Right cardiac atrium (tissue), 5 donors: ENCODE measurements at regions not wholly inside any gene's neighbourhood (a gene's known extent, or its start where the extent isn't known, plus 50 kb on each side); places are given as distances from the start of the nearest gene placed in this dataset.
"Not testable (repeated sequence)": the region's sequence is repeated elsewhere in the genome, so short reads cannot be mapped to it uniquely, and the experiment has no call there.

Experiments
- ATAC-seq, 2 donors: fragments of 200-7000 bp; cut with Tn5 transposase; one replicate each; pipeline versions ENCODE4 v1.8.0 to v1.9.1; 2020; ENCODE audit warnings: moderate library complexity in 2 of 2, mild to moderate bottlenecking in 1 of 2
- DNase-seq, 3 donors: peaks; one replicate each; pipeline ENCODE4 v3.0.0-alpha.2; 2020
- H3K27ac ChIP-seq: one replicate; pipeline ENCODE4 v1.5.1; 2013; ENCODE audit warnings: mild to moderate bottlenecking, low read length, control low read depth, moderate library complexity
- H3K27me3 ChIP-seq: one replicate; pipeline ENCODE4 v1.6.1; 2013; ENCODE audit not compliant: control insufficient read depth, insufficient read depth
- H3K4me1 ChIP-seq: one replicate; pipeline ENCODE4 v1.6.1; 2013; ENCODE audit warnings: low read length; ENCODE audit not compliant: control insufficient read depth, insufficient read depth
- H3K4me3 ChIP-seq: one replicate; pipeline ENCODE4 v1.5.1; 2013; ENCODE audit warnings: low read length, control low read depth
- H3K9me3 ChIP-seq: one replicate; pipeline ENCODE4 v1.6.1; 2013; ENCODE audit warnings: low read length; ENCODE audit not compliant: control insufficient read depth
- WGBS: extraction: QIAGEN DNeasy Blood & Tissue Kit; methylation state at CpG from one replicate; pipeline ENCODE4 v1.1.7; 2013; 5-methylcytosine and 5-hydroxymethylcytosine counted together
- intact Hi-C, 4 donors: fragments of 100-400 bp; cut with DNase I; formaldehyde crosslinking; loops; one replicate each; pipeline versions ENCODE4 v1.11.0 to v1.14.0; 2022 to 2023
- donor health status: healthy with polysubstance abuse.
- donor health status: DM: no; HTN: yes; CAD: no.
- donor health status: DM: no; HTN: no; CAD: no.
- donor health status: DM: no; HTN: yes; CAD: no; lungs with severe emphysema.
- donor health status: DM: yes; HTN: yes; CAD: no.

DNA sequence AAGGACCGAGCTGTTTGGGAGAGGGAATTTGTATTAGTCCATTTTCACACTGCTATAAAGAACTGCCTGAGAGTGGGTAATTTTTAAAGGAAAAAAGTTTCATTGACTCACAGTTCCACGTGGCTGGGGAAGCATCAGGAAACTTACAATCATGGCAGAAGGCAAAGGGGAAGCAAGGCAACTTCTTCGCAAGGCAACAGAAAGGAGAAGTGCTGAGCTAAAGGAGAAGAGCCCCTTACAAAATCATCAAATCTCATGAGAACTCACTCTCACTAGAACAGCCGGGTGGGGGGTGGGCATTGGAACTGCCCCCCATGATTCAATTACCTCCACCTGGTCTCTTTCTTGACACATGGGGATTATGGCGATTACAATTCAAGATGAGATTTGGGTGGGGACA lies 121.8 kb upstream of the SLC13A1 start:
- intact Hi-C loops, DNase-seq, H3K4me3 ChIP-seq, ATAC-seq, H3K27me3 ChIP-seq, H3K27ac ChIP-seq, H3K4me1 ChIP-seq, H3K9me3 ChIP-seq: not testable (repeated sequence)
- WGBS = 78% methylated on average over 5 of the region's 5 CpGs

DNA sequence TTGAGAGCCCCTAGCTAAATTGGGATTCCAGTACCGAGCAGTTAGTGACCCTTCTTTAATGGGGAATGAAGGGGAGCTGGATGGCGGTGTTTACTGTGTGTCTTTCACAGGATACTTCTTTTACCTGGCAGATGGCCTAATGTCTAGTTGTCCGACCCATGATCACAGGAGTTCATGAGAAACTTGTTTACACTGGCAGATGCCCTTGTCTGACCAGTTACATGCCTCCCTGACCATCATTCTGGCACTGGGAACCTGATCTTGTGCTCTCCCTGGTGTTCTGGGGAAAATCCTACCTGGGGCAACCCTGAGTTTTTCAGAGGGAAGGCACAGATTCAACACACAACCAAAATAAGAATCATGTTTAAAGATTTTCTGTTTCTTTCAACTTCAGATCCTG lies 120.1 kb upstream of the SLC13A1 start:
- WGBS = 82% methylated on average over 3 of the region's 3 CpGs
- Histone ChIP-seq H3K4me3 (no peak overlapping the region), H3K27ac (no peak overlapping the region), H3K9me3 (no peaks in the 10 kb centered on the region), H3K27me3 (no peaks in the 10 kb centered on the region), H3K4me1 (no peaks in the 10 kb centered on the region)
- DNase-seq = no peak
- no peak for ATAC-seq
- intact Hi-C loops = no loop called here

DNA sequence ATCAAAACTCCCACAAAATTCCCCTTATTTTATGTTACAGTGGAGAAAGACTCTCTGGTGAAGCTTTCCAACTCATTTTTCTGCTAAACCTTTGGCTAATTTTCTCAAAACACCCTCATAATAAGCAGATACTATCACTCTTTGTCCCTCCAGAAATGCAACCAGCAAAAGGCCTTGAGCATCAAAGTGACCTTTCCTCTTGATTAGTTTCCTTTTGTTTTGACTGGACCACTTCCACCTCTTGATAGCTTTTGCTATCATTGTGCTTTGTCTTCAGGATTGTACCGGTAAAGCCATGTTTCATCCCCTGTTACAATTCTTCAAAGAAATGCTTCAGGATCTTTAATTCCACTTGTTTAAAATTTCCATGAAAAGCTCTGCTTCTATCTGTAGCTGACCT lies 115.1 kb upstream of the SLC13A1 start:
- DNase-seq = no peak
- ATAC-seq = no peak
- intact Hi-C loops = no loop called here
- no peak overlapping the region for H3K27ac ChIP-seq
- H3K4me1 ChIP-seq = no peaks in the 10 kb centered on the region
- H3K27me3 ChIP-seq = no peaks in the 10 kb centered on the region
- no peaks in the 10 kb centered on the region for H3K9me3 ChIP-seq
- no peak overlapping the region for H3K4me3 ChIP-seq
- WGBS = 40% methylated on average over 1 of the region's 1 CpG

DNA sequence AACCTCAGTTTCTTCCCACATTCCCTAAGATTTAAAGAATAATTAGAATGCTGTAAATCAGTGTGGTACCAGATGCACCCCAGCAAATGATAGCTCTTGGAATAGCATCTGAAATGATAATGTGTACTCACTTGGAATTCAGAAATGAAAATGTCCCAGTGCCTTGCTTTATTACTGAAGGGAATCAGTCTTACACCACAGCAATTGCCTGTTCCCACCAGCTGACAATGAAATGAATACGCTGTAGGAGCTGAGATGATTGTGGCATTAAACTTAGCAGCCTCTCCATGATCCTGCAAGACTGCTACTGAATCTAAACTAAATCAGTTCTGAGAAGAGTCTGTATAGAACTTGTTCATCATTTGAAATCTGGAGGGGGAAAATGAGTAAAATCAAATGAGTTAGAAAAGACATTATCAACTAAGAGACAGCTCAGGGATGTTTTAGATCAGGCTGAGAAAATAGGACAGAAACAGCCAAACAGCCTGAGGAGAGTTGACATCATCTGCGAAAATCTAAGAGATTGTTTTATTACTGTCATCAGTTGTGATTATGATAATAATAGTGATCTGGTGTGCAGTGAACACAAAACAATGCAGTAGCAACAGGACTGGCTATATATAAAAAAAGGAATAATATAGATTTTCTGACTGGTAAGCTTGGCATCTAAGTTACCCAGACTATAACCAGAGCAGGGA lies 108.6 kb upstream of the SLC13A1 start:
- DNase-seq = no peak

DNA sequence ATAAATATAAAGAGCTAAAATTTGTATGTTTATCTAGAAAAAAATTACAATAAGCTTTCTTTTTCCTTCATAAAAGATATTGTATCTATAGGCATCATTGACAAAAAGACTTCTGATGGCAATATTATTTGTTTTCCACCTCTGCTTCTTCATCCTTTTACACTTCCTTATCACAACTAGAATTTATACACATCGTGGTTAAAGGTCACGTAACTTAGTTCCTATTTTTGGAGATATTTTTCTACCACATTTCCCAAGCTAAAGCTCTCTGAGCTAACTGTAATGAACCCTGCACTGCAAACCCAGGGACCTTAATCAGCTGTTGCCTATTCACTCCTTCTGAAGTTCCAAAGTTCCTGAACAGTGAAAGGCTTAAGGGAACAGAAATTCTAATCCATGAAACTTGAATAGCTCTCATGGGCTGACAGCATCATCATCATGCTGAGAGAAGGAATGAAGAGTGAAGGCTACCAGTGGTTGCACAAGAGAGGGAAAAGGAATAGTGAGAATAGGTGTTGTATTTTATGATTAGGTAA lies 106.1 kb upstream of the SLC13A1 start:
- Histone ChIP-seq H3K4me1 (no peaks in the 10 kb centered on the region), H3K4me3 (no peak overlapping the region), H3K27ac (no peak overlapping the region), H3K27me3 (no peaks in the 10 kb centered on the region), H3K9me3 (no peaks in the 10 kb centered on the region)
- intact Hi-C loops = no loop called here
- ATAC-seq (no peak), DNase-seq (no peak)
- WGBS = 64% methylated on average over 2 of the region's 2 CpGs

More for the DNA sequence above, 108.6 kb upstream of the SLC13A1 start:
- Histone ChIP-seq H3K9me3 (no peaks in the 10 kb centered on the region), H3K4me1 (no peaks in the 10 kb centered on the region), H3K27ac (no peak overlapping the region), H3K4me3 (no peak overlapping the region), H3K27me3 (no peaks in the 10 kb centered on the region)
- ATAC-seq = no peak
- intact Hi-C loops = no loop called here
- WGBS = 78% methylated on average over 2 of the region's 2 CpGs

DNA sequence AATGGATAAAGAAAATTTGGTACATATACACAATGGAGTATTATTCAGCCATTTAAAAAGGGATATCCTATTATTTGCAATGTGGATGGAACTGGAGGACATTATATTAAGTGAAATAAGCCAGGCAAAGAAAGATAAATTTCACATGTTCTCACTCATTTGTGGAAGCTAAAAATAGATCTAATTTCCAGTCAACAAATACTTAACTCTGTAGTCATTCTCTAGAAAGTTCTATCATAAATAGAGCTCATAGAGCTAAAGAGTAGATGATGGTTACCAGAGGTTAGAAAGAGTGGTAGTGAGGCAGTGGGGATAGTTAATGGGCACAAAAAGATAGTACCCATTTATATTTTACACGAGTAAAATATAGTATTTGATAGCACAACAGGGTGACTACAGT lies 104.2 kb upstream of the SLC13A1 start:
- Histone ChIP-seq H3K4me1 (no peaks in the 10 kb centered on the region), H3K4me3 (no peak overlapping the region), H3K27me3 (no peaks in the 10 kb centered on the region), H3K9me3 (no peaks in the 10 kb centered on the region), H3K27ac (no peak overlapping the region)
- 67% methylated on average over 1 of the region's 1 CpG for WGBS
- intact Hi-C loops = no loop called here
- no peak for DNase-seq
- no peak for ATAC-seq

DNA sequence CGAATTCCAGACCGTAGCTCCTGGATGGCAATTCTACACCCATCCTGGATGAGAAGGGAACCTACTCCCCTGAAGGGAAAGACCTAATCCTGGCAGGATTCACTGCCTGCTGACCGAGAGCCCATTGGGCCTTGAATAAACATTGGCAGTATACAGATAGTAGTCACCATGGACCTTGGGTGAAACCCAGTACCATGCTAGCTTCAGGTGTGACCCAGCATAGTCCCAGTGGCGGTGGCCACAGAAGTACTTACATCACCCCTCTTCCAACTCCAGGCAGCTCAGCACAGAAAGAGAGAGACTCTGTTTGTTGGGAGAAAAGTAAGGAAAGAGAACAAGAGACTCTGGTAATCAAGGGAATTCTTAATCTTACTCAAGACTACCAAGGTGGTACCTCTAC lies 97.2 kb upstream of the SLC13A1 start:
- no peaks in the 10 kb centered on the region for H3K27me3 ChIP-seq
- intact Hi-C loops = no loop called here
- 89% methylated on average over 4 of the region's 4 CpGs for WGBS

DNA sequence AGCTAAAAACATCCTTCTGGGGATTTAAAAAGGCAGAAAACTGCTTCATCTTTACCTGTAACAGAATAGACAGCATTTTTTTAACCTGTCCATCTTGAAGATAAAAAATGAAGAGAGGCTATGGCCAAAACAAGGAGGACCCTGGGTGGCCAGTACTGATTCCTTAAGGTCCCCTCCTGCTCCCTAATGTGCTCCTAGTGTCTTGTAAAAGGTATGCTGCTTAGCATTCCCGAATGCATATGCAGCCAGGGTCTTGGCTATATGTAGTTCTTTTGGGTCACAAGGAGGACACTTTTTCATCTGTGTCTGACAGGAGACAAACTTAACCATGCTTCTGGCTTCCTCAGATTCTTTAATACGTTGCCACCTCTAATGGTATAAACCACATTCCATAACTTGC lies 93.9 kb upstream of the SLC13A1 start:
- 74% methylated on average over 2 of the region's 2 CpGs for WGBS
- ATAC-seq (no peak), DNase-seq (no peak)
- intact Hi-C loops = no loop called here
- Histone ChIP-seq H3K27ac (no peak overlapping the region), H3K27me3 (no peaks in the 10 kb centered on the region), H3K4me3 (no peak overlapping the region), H3K4me1 (no peaks in the 10 kb centered on the region), H3K9me3 (no peaks in the 10 kb centered on the region)

More for the DNA sequence above, 97.2 kb upstream of the SLC13A1 start:
- no peak for DNase-seq
- Histone ChIP-seq H3K4me3 (no peak overlapping the region), H3K9me3 (no peaks in the 10 kb centered on the region), H3K27ac (no peak overlapping the region), H3K4me1 (no peaks in the 10 kb centered on the region)
- ATAC-seq = no peak

DNA sequence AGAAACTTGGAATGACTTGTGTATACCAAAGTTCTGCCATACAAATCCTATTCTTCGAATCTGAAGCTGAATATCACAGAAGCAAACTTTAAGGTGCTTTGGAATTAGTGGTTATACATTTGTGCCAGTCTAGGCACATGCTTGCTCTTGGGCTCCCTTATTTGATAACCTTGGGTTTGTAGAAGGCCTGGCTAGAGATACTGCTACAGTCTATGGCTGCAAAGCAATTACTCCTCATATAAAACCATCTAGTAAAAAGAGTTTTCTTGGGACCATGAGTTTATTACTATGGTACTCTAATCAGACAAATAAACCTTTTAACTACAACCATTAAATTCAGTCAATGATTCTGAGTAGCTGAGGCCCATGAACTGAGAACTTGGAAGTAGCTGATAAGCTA lies 92.5 kb upstream of the SLC13A1 start:
- H3K4me3 ChIP-seq = no peak overlapping the region
- intact Hi-C loops = no loop called here
- no peaks in the 10 kb centered on the region for H3K9me3 ChIP-seq
- no peaks in the 10 kb centered on the region for H3K27me3 ChIP-seq
- ATAC-seq (no peak), DNase-seq (no peak)
- H3K27ac ChIP-seq = no peak overlapping the region
- 83% methylated on average over 1 of the region's 1 CpG for WGBS
- H3K4me1 ChIP-seq = no peaks in the 10 kb centered on the region

DNA sequence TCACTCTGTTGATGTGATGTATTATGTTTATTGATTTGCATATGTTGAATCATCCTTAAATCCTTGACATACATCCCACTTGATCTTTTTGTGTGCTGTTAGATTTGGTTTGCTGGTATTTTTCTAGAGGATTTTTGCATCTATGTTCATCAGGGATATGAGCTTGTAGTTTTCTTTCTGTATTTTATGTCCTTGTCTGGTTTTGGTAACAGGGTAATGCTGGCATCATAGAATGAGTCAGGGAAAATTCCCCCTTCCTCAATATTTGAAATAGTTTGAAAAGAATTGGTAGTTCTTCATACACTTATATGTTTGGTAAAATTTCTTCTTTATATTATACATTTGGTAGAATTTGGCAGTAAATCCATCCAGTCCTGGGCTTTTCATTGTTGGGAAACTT lies 89.4 kb upstream of the SLC13A1 start:
- Histone ChIP-seq H3K9me3 (no peaks in the 10 kb centered on the region), H3K4me3 (no peak overlapping the region), H3K27me3 (no peaks in the 10 kb centered on the region), H3K4me1 (no peaks in the 10 kb centered on the region), H3K27ac (no peak overlapping the region)
- intact Hi-C loops = no loop called here
- ATAC-seq (no peak), DNase-seq (no peak)

DNA sequence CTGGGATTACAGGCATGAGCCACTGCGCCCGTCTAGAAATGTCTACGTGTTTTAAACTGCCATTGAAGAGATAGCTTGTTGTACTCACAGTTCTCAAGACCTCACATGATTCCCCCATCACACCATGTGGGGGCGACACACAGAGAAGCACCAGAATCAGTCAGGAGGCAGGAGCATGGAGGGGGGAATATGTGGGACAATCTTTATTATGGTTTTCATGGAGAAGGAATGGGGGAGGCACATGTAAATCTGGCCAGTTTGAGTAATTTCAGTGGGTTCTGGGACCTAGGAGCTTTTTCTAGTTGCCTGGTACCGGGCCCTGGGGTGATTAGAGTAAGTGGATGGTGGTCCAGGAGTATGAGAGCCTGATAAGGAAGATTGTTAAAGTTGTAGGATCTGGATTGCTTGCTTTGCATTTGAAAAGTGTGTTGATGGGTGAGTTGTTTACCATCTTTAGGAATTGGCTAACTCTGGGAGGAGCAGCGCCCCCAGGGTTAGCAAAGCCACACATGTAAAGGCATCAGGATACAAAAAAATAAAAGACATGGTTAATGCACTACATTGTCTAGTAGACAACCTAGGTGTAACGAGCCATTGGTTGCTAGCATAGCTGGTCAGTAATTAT lies 85.4 kb upstream of the SLC13A1 start:
- intact Hi-C loops = no loop called here
- no peak overlapping the region for H3K4me3 ChIP-seq
- no peaks in the 10 kb centered on the region for H3K9me3 ChIP-seq
- H3K4me1 ChIP-seq = no peaks in the 10 kb centered on the region
- H3K27ac ChIP-seq = no peak overlapping the region
- 57% methylated on average over 7 of the region's 7 CpGs for WGBS
- ATAC-seq (no peak), DNase-seq (no peak)
- H3K27me3 ChIP-seq = no peaks in the 10 kb centered on the region
